Activated naive CD4-positive, alpha-beta T cell treated with anti-CD3 and anti-CD28 coated beads, Interleukin-2, amount 50 U/mL, for 24 hours (primary cell): ENCODE measurements at regions not wholly inside any gene's neighbourhood (a gene's known extent, or its start where the extent isn't known, plus 50 kb on each side); places are given as distances from the start of the nearest gene placed in this dataset.

Source experiments
- H3K27ac Mint-ChIP-seq: one replicate; pipeline ENCODE4 v1.8.0; 2021; ENCODE audit warnings: mild to moderate bottlenecking, mixed read lengths
- H3K27me3 Mint-ChIP-seq: one replicate; pipeline ENCODE4 v1.8.0; 2021; ENCODE audit warnings: mixed read lengths
- H3K36me3 Mint-ChIP-seq: one replicate; pipeline ENCODE4 v1.8.0; 2021; ENCODE audit warnings: mixed read lengths
- H3K4me1 Mint-ChIP-seq: one replicate; pipeline ENCODE4 v1.8.0; 2021; ENCODE audit warnings: mixed read lengths
- H3K4me3 Mint-ChIP-seq: one replicate; pipeline ENCODE4 v1.8.0; 2021; ENCODE audit warnings: mild to moderate bottlenecking, mixed read lengths
- H3K9me3 Mint-ChIP-seq: one replicate; pipeline ENCODE4 v1.8.0; 2021; ENCODE audit warnings: mixed read lengths

DNA sequence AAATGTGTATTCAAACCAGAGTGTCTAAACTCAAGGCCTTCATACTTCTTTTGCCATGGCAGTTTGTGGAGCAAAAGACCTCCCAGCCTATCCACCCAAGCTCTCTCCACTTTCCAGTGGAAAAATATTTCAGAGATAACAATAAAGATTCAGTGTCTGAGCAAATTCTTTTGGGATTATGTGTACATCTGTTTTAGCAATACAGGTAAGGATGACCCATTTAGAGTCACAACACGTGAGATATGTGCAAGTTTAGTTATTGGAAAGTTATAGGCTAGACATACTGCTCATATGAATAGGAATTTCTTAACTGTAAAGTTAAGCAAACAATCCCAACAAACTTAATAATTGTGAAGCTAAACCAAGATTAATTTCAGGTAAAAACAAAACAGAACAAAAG, 174.5 kb upstream of the LRIG1 start:
- H3K9me3 Mint-ChIP-seq = no peaks in the 10 kb centered on the region
- H3K36me3 Mint-ChIP-seq = no peaks in the 10 kb centered on the region
- H3K4me1 Mint-ChIP-seq = no peaks in the 10 kb centered on the region
- no peak overlapping the region for H3K4me3 Mint-ChIP-seq
- no peak overlapping the region for H3K27ac Mint-ChIP-seq
- peaks cover 1% of the 10 kb centered on the region for H3K27me3 Mint-ChIP-seq

GRCh38 chr3:66692042-66692765, 191.4 kb upstream of the LRIG1 start:
- H3K36me3 Mint-ChIP-seq = no peaks in the 10 kb centered on the region
- no peak overlapping the region for H3K4me3 Mint-ChIP-seq
- H3K4me1 Mint-ChIP-seq = no peaks in the 10 kb centered on the region
- H3K9me3 Mint-ChIP-seq = no peaks in the 10 kb centered on the region
- H3K27ac Mint-ChIP-seq = no peak overlapping the region
- no peaks in the 10 kb centered on the region for H3K27me3 Mint-ChIP-seq

DNA sequence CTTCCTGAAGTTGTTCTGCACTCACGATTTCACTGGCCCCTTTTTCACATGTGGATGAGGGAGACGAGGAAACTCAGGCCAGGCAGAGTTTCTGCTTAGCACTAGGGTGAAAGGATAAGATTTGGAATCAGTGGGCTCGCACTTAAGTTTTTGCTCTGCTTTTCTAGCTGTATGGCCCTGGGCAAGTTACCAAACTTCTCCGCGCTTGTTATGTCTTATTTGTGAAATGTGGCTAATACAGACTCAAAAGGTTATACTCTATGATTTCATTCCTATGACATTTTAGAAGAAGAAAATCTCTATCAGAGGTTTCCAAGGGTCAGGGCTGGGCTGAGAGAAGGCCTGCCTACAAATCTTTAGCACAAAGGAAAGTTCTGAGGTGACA, 191.9 kb upstream of the LRIG1 start:
- Mint-ChIP-seq H3K9me3 (no peaks in the 10 kb centered on the region), H3K27me3 (no peaks in the 10 kb centered on the region), H3K27ac (no peak overlapping the region), H3K36me3 (no peaks in the 10 kb centered on the region), H3K4me1 (no peaks in the 10 kb centered on the region), H3K4me3 (no peak overlapping the region)

DNA sequence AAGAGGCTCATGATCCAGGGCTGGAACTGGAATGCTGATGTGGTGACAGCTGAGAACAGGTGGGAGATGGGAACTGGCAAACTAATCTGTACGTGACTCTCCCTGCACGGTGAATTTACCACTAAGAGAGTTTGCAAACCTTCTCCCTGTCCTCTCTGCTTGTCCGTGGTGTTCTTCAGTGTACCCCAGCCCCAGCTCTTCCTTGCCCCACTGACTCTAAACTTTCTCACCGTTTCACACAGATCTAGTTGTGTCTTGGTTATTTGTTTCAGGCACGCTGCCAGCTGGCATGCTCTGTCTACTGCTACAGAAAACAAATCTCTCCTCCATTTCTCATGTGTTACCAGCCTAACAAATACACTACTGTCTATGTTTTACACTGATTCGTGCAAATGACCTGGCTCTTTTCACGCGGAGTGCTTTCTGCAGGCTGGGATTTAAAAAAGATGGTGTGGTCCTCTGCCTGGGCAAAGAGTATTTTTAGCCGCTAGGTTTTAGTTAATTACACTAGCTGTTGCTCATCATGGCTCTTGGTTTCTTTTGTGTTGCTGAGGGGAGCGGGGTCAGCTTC, 192.7 kb upstream of the LRIG1 start:
- H3K27me3 Mint-ChIP-seq = no peaks in the 10 kb centered on the region
- no peaks in the 10 kb centered on the region for H3K36me3 Mint-ChIP-seq
- H3K4me3 Mint-ChIP-seq = no peak overlapping the region
- no peak overlapping the region for H3K27ac Mint-ChIP-seq
- H3K9me3 Mint-ChIP-seq = no peaks in the 10 kb centered on the region
- H3K4me1 Mint-ChIP-seq = no peaks in the 10 kb centered on the region

GRCh38 chr3:66702126-66702525, 201.3 kb upstream of the LRIG1 start:
- Mint-ChIP-seq H3K4me3 (no peak overlapping the region), H3K4me1 (no peaks in the 10 kb centered on the region), H3K27me3 (no peaks in the 10 kb centered on the region), H3K36me3 (no peaks in the 10 kb centered on the region), H3K27ac (no peak overlapping the region), H3K9me3 (no peaks in the 10 kb centered on the region)

- Mint-ChIP-seq H3K27me3 (no peaks in the 10 kb centered on the region), H3K36me3 (no peaks in the 10 kb centered on the region), H3K4me1 (no peaks in the 10 kb centered on the region), H3K4me3 (no peak overlapping the region), H3K27ac (no peak overlapping the region), H3K9me3 (no peaks in the 10 kb centered on the region)
These were observed 202.7 kb upstream of the LRIG1 start for GRCh38 chr3:66703501-66703900.

GRCh38 chr3:66705076-66705475, 204.3 kb upstream of the LRIG1 start:
- no peaks in the 10 kb centered on the region for H3K9me3 Mint-ChIP-seq
- H3K27ac Mint-ChIP-seq = no peak overlapping the region
- no peaks in the 10 kb centered on the region for H3K4me1 Mint-ChIP-seq
- H3K36me3 Mint-ChIP-seq = no peaks in the 10 kb centered on the region
- no peaks in the 10 kb centered on the region for H3K27me3 Mint-ChIP-seq
- no peak overlapping the region for H3K4me3 Mint-ChIP-seq

DNA sequence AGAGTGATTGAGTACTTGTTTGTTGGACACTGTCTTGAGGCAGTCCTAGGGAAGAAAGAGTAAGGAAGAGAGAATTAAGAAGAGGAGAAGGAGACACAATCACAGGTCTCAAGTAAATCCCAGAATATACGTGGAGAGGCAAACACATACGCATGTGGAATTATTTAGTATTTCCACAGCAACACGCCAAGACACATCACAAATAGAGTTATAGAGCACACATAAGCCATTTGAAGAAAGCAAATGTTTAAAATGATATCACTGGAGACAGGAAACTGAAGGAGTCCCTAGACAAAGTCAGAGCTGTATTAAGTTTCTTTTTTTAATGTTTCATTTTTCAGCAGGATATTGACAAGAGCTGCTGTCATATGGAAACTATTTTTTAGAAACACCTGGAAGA, 206.1 kb upstream of the LRIG1 start:
- H3K4me1 Mint-ChIP-seq = no peaks in the 10 kb centered on the region
- H3K36me3 Mint-ChIP-seq = no peaks in the 10 kb centered on the region
- H3K27me3 Mint-ChIP-seq = no peaks in the 10 kb centered on the region
- H3K9me3 Mint-ChIP-seq = no peaks in the 10 kb centered on the region
- H3K4me3 Mint-ChIP-seq = no peak overlapping the region
- H3K27ac Mint-ChIP-seq = no peak overlapping the region

DNA sequence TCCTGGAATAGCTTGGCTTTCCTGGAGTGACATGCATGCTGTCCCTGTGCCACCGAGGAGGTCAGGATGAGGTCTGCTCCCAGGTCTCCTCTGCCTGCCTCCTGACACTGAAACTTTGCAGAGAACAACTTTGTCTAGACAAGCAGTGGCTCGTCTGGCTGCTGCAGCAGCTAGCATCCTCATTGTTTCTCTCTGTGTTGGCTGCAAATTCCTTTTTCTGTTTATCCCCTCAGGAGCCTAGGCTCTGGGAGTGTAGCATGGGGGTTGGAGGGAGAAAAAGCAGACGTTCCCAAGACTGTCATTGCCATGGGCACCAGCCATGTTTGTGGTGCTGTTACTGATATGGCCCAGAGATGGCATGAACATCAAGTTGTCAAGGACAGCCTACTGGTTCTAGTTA, 208.7 kb upstream of the LRIG1 start:
- no peaks in the 10 kb centered on the region for H3K4me1 Mint-ChIP-seq
- no peaks in the 10 kb centered on the region for H3K27me3 Mint-ChIP-seq
- H3K36me3 Mint-ChIP-seq = no peaks in the 10 kb centered on the region
- no peak overlapping the region for H3K27ac Mint-ChIP-seq
- no peaks in the 10 kb centered on the region for H3K9me3 Mint-ChIP-seq
- H3K4me3 Mint-ChIP-seq = no peak overlapping the region

DNA sequence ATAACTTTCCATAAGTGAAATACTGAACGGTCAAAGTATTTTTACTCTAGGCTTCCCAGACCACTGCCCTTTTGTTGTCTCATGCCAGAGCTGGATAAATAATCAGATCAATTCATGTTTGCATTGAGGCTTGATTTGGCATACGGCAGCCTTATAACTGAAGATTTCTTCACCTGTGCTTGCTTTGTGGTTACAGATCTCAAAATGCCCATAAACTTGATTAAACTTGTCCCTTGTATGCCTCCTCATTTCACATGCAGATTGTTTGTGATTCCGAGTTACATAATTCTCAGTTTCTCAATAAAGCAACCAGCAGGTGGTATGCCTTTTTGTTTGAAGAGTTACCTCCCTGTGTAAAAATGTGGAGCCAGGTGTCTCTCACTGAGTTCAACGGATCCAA, 211.4 kb upstream of the LRIG1 start:
- H3K4me3 Mint-ChIP-seq = no peak overlapping the region
- no peaks in the 10 kb centered on the region for H3K4me1 Mint-ChIP-seq
- no peaks in the 10 kb centered on the region for H3K27me3 Mint-ChIP-seq
- H3K36me3 Mint-ChIP-seq = no peaks in the 10 kb centered on the region
- H3K9me3 Mint-ChIP-seq = no peaks in the 10 kb centered on the region
- no peak overlapping the region for H3K27ac Mint-ChIP-seq

- H3K4me1 Mint-ChIP-seq = no peaks in the 10 kb centered on the region
- H3K36me3 Mint-ChIP-seq = no peaks in the 10 kb centered on the region
- H3K27ac Mint-ChIP-seq = no peak overlapping the region
- no peaks in the 10 kb centered on the region for H3K9me3 Mint-ChIP-seq
- H3K4me3 Mint-ChIP-seq = no peak overlapping the region
- H3K27me3 Mint-ChIP-seq = no peaks in the 10 kb centered on the region
These were observed 213.1 kb upstream of the LRIG1 start for GRCh38 chr3:66713921-66714320.

DNA sequence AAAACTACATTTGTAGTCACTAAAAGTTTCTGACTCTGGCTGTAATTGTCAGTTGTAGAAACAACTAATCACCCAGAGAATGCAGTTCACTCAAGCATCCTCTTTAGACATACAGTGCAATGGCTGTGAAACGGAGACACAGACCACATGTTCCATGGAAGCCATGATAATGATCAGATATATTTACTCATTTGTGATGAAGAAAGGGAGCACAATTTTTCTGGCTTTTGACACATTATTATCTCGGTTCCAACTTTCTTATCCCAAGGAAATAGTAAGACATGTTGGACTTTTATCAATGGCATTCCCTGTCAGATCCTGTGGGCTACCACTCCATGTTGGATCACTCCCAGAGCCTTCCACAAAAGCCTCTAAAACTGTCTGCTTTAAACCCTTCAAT, 215.0 kb upstream of the LRIG1 start:
- Mint-ChIP-seq H3K9me3 (no peaks in the 10 kb centered on the region), H3K27me3 (no peaks in the 10 kb centered on the region), H3K4me1 (no peaks in the 10 kb centered on the region), H3K27ac (no peak overlapping the region), H3K36me3 (no peaks in the 10 kb centered on the region), H3K4me3 (no peak overlapping the region)

DNA sequence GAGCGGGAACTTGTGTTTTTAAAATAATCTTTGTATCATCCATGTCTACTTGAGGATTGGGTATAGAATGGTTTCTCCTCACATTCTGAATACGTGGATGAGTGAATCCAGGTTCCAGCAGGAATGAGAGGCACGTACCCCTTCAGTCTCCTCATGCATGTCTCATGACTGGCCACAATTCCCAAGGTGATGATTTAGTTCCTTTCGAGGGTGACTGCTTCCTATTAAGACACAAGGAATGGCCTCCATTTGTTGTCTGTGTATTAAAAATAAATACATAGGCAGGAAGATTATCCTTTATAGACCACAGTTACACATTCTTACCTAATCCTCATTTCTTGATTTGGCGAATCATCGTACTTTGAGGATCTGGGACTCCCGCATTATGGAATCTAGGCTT, 217.0 kb upstream of the LRIG1 start:
- Mint-ChIP-seq H3K4me1 (no peaks in the 10 kb centered on the region), H3K27ac (no peak overlapping the region), H3K27me3 (no peaks in the 10 kb centered on the region), H3K9me3 (no peaks in the 10 kb centered on the region), H3K36me3 (no peaks in the 10 kb centered on the region), H3K4me3 (no peak overlapping the region)

GRCh38 chr3:66719796-66720356, 219.1 kb upstream of the LRIG1 start:
- no peaks in the 10 kb centered on the region for H3K4me1 Mint-ChIP-seq
- H3K27ac Mint-ChIP-seq = no peak overlapping the region
- H3K36me3 Mint-ChIP-seq = no peaks in the 10 kb centered on the region
- no peaks in the 10 kb centered on the region for H3K9me3 Mint-ChIP-seq
- H3K27me3 Mint-ChIP-seq = peaks cover 2% of the 10 kb centered on the region
- H3K4me3 Mint-ChIP-seq = no peak overlapping the region

DNA sequence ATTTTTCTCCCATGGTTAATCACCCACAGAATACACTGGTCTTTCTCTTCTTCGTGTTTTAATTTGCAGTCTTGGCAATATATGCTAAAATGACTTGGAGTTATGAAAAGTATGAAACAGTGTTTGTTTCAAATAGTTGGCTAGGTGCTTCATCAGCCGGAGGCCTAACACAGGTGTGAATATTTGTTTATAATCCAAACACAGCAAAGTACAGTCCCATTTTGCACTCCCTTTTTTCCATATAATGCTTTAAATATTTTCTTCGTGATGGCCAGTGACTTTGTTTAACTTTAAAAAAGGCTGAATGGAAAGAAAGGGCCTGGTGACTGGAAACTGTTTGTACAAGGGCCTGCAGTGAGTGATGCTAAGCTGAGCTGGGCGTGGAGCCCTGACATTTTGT, 219.7 kb upstream of the LRIG1 start:
- no peaks in the 10 kb centered on the region for H3K4me1 Mint-ChIP-seq
- no peak overlapping the region for H3K4me3 Mint-ChIP-seq
- no peaks in the 10 kb centered on the region for H3K36me3 Mint-ChIP-seq
- H3K9me3 Mint-ChIP-seq = no peaks in the 10 kb centered on the region
- no peak overlapping the region for H3K27ac Mint-ChIP-seq
- peaks cover 2% of the 10 kb centered on the region for H3K27me3 Mint-ChIP-seq

DNA sequence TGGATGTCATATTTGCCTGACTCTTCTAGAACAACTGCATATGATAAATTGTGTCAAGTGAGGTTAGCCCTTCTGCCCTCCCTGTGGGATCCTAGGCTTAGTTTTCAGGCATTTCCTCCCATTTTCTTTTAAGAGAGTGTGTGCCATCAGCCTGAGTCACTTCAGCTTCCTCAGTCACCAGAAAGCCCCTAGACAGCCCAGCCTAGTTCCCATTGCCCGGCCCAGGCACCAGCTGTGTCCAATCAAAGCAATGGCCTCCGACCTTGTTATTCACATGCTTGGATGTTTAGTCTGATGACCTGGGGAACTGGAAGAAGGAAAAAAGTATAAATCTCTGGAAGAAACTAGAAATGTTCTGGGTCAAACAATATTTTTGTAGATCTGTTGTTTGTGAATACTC, 221.9 kb upstream of the LRIG1 start:
- Mint-ChIP-seq H3K9me3 (no peaks in the 10 kb centered on the region), H3K27me3 (peaks cover 2% of the 10 kb centered on the region)

GRCh38 chr3:66723231-66723630, 222.4 kb upstream of the LRIG1 start:
- Mint-ChIP-seq H3K27me3 (peaks cover 2% of the 10 kb centered on the region), H3K4me3 (no peak overlapping the region), H3K4me1 (no peaks in the 10 kb centered on the region), H3K9me3 (no peaks in the 10 kb centered on the region), H3K36me3 (no peaks in the 10 kb centered on the region), H3K27ac (no peak overlapping the region)

More for the DNA sequence above, 221.9 kb upstream of the LRIG1 start:
- H3K4me1 Mint-ChIP-seq = no peaks in the 10 kb centered on the region
- no peak overlapping the region for H3K27ac Mint-ChIP-seq
- H3K36me3 Mint-ChIP-seq = no peaks in the 10 kb centered on the region
- no peak overlapping the region for H3K4me3 Mint-ChIP-seq
